ENCODE measurements at regions not wholly inside any gene's neighbourhood (a gene's known extent, or its start where the extent isn't known, plus 50 kb on each side); places are given as distances from the start of the nearest gene placed in this dataset.

DNA sequence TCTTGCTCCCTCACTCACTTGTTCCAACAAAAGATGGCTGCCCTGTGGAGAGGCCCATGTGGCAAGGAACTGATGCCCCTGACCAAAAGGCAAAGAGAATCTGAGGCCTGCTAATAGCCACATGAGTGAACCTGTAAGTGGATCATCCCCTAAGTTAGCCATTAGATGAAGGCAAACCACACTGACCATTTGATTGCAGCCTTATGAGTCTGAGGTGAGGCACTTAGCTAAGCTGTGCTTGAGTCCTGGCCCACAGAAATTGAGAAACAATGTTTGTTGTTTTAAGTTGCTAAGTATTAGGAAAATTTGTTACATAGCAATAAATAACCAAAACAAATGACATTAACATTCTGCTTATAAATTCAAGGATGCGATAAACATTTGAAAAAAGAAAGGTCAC, 100.1 kb upstream of the BET1 start:
- no peaks in the 10 kb centered on the region for H3K79me2 ChIP-seq (replicated peaks; ENCODE audit: insufficient read depth, low read length)
- no peak overlapping the region for H3K4me3 ChIP-seq (ENCODE audit: low read length)
- no peaks in the 10 kb centered on the region for H3K9me3 ChIP-seq (ENCODE audit: low read length)
- no peak overlapping the region for H2AFZ ChIP-seq (ENCODE audit: low read depth, low read length)
- H3K27ac ChIP-seq (ENCODE audit: low read length) = no peak overlapping the region
- H3K27me3 ChIP-seq (ENCODE audit: insufficient read depth, low read depth, low read length) = no peaks in the 10 kb centered on the region
- no peaks in the 10 kb centered on the region for H3K9me2 ChIP-seq (ENCODE audit: insufficient read depth, low read length)
- TF ChIP-seq POLR2AphosphoS5 (IDR thresholded peaks at IDR 0.05) = no peak
- TF ChIP-seq TAF1 (IDR thresholded peaks at IDR 0.05; ENCODE audit: low read depth) = no peak
- no peak for TF ChIP-seq RAD21 (conservative IDR thresholded peaks at IDR 0.05)
- TF ChIP-seq, protein P1, sequence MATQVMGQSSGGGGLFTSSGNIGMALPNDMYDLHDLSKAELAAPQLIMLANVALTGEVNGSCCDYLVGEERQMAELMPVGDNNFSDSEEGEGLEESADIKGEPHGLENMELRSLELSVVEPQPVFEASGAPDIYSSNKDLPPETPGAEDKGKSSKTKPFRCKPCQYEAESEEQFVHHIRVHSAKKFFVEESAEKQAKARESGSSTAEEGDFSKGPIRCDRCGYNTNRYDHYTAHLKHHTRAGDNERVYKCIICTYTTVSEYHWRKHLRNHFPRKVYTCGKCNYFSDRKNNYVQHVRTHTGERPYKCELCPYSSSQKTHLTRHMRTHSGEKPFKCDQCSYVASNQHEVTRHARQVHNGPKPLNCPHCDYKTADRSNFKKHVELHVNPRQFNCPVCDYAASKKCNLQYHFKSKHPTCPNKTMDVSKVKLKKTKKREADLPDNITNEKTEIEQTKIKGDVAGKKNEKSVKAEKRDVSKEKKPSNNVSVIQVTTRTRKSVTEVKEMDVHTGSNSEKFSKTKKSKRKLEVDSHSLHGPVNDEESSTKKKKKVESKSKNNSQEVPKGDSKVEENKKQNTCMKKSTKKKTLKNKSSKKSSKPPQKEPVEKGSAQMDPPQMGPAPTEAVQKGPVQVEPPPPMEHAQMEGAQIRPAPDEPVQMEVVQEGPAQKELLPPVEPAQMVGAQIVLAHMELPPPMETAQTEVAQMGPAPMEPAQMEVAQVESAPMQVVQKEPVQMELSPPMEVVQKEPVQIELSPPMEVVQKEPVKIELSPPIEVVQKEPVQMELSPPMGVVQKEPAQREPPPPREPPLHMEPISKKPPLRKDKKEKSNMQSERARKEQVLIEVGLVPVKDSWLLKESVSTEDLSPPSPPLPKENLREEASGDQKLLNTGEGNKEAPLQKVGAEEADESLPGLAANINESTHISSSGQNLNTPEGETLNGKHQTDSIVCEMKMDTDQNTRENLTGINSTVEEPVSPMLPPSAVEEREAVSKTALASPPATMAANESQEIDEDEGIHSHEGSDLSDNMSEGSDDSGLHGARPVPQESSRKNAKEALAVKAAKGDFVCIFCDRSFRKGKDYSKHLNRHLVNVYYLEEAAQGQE (IDR thresholded peaks at IDR 0.05; ENCODE audit: borderline replicate concordance) = no peak
- no peak for TF ChIP-seq SMC3 (conservative IDR thresholded peaks at IDR 0.05; ENCODE audit: poor library complexity)
- no peak overlapping the region for H3K9ac ChIP-seq (ENCODE audit: low read length)
- no peaks in the 10 kb centered on the region for H3F3A ChIP-seq (ENCODE audit: insufficient read depth, low read length, poor library complexity, severe bottlenecking)
- H3K4me2 ChIP-seq (ENCODE audit: low read length) = no peak overlapping the region
- H4K20me1 ChIP-seq (ENCODE audit: insufficient read depth) = no peaks in the 10 kb centered on the region
- no peaks in the 10 kb centered on the region for H3K36me3 ChIP-seq (ENCODE audit: insufficient read depth, low read length)

DNA sequence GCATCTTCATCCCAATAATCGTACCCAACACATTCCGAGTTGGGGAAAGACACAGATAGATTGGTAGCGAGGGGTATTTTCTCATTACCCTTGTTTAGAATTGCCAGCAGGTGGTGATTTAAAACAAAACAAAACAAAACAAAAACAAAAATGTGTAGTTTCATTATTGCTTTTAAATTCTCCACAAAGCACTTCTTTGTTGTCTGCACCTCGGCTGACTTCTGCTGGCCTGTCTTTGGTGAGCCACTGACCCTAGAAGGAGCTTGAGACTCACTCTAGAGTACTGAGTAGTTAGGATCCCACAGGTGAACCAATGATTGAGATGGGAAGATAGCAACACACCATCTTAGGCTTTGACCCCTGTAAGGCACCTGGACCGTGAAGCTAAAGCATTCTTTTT, 105.4 kb upstream of the BET1 start:
- Histone ChIP-seq H3K4me2 (ENCODE audit: low read length) (no peak overlapping the region), H3K36me3 (ENCODE audit: insufficient read depth, low read length) (no peaks in the 10 kb centered on the region), H3K4me3 (ENCODE audit: low read length) (no peak overlapping the region), H3K9me3 (ENCODE audit: low read length) (no peaks in the 10 kb centered on the region), H3K27ac (ENCODE audit: low read length) (no peak overlapping the region), H2AFZ (ENCODE audit: low read depth, low read length) (no peak overlapping the region), H4K20me1 (ENCODE audit: insufficient read depth) (no peaks in the 10 kb centered on the region), H3K9me2 (ENCODE audit: insufficient read depth, low read length) (no peaks in the 10 kb centered on the region), H3K9ac (ENCODE audit: low read length) (no peak overlapping the region), H3K79me2 (replicated peaks; ENCODE audit: insufficient read depth, low read length) (no peaks in the 10 kb centered on the region), H3K27me3 (ENCODE audit: insufficient read depth, low read depth, low read length) (no peaks in the 10 kb centered on the region), H3F3A (ENCODE audit: insufficient read depth, low read length, poor library complexity, severe bottlenecking) (no peaks in the 10 kb centered on the region)
- TF ChIP-seq MXI1 (conservative IDR thresholded peaks at IDR 0.05; ENCODE audit: poor library complexity, severe bottlenecking) (no peak), EZH2 (IDR thresholded peaks at IDR 0.05; ENCODE audit: borderline replicate concordance, insufficient read depth, low read length, poor library complexity, severe bottlenecking) (no peak), TAF1 (IDR thresholded peaks at IDR 0.05; ENCODE audit: low read depth) (no peak), EP300 (conservative IDR thresholded peaks at IDR 0.05; ENCODE audit: poor library complexity, severe bottlenecking) (no peak), POLR2AphosphoS5 (IDR thresholded peaks at IDR 0.05) (no peak)
- TF ChIP-seq, protein P1 (IDR thresholded peaks at IDR 0.05; ENCODE audit: borderline replicate concordance) = no peak
